ENCODE measurements at regions not wholly inside any gene's neighbourhood (a gene's known extent, or its start where the extent isn't known, plus 50 kb on each side); places are given as distances from the start of the nearest gene placed in this dataset.

DNA sequence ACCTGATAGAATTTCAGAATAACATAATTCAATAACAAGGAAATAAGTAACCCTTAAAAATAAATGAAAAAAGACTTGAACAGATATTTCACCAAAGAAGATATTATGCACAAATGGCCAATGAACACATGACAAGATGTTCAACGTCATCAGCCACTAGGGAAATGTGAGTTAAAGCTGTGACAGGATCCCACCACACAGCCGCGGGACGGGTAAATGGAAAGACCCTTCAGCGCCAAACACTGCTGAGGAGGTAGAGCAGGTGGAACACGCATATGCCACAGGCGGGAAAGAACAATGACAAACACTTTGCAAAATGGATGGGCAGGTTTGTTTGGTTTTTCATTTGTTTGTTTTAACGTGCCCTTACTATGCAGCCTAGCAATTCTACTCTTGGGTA lies 86.1 kb upstream of the RNF32 start:
- TF ChIP-seq EZH2 (IDR thresholded peaks at IDR 0.05; ENCODE audit: low read depth, unreplicated experiment) (no peak), POLR2AphosphoS5 (IDR thresholded peaks at IDR 0.05; ENCODE audit: low read depth) (no peak), EZH2phosphoT487 (IDR thresholded peaks at IDR 0.05; ENCODE audit: unreplicated experiment) (no peak), JUNB (IDR thresholded peaks at IDR 0.05; ENCODE audit: unreplicated experiment) (no peak), CREB1 (CRISPR knock-in tag; IDR thresholded peaks at IDR 0.05; ENCODE audit: low read depth) (no peak), STAT1 (IDR thresholded peaks at IDR 0.05; ENCODE audit: unreplicated experiment) (no peak), ZNF331 (CRISPR knock-in tag; IDR thresholded peaks at IDR 0.05; ENCODE audit: low read depth) (no peak), NANOG (IDR thresholded peaks at IDR 0.05; ENCODE audit: borderline replicate concordance) (no peak)
- TF ChIP-seq, protein P1, sequence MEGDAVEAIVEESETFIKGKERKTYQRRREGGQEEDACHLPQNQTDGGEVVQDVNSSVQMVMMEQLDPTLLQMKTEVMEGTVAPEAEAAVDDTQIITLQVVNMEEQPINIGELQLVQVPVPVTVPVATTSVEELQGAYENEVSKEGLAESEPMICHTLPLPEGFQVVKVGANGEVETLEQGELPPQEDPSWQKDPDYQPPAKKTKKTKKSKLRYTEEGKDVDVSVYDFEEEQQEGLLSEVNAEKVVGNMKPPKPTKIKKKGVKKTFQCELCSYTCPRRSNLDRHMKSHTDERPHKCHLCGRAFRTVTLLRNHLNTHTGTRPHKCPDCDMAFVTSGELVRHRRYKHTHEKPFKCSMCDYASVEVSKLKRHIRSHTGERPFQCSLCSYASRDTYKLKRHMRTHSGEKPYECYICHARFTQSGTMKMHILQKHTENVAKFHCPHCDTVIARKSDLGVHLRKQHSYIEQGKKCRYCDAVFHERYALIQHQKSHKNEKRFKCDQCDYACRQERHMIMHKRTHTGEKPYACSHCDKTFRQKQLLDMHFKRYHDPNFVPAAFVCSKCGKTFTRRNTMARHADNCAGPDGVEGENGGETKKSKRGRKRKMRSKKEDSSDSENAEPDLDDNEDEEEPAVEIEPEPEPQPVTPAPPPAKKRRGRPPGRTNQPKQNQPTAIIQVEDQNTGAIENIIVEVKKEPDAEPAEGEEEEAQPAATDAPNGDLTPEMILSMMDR (conservative IDR thresholded peaks at IDR 0.05; ENCODE audit: low read depth in 2 of 2), result no peak
- TF ChIP-seq, protein P2, sequence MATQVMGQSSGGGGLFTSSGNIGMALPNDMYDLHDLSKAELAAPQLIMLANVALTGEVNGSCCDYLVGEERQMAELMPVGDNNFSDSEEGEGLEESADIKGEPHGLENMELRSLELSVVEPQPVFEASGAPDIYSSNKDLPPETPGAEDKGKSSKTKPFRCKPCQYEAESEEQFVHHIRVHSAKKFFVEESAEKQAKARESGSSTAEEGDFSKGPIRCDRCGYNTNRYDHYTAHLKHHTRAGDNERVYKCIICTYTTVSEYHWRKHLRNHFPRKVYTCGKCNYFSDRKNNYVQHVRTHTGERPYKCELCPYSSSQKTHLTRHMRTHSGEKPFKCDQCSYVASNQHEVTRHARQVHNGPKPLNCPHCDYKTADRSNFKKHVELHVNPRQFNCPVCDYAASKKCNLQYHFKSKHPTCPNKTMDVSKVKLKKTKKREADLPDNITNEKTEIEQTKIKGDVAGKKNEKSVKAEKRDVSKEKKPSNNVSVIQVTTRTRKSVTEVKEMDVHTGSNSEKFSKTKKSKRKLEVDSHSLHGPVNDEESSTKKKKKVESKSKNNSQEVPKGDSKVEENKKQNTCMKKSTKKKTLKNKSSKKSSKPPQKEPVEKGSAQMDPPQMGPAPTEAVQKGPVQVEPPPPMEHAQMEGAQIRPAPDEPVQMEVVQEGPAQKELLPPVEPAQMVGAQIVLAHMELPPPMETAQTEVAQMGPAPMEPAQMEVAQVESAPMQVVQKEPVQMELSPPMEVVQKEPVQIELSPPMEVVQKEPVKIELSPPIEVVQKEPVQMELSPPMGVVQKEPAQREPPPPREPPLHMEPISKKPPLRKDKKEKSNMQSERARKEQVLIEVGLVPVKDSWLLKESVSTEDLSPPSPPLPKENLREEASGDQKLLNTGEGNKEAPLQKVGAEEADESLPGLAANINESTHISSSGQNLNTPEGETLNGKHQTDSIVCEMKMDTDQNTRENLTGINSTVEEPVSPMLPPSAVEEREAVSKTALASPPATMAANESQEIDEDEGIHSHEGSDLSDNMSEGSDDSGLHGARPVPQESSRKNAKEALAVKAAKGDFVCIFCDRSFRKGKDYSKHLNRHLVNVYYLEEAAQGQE (IDR thresholded peaks at IDR 0.05; ENCODE audit: unreplicated experiment), result no peak
- TF ChIP-seq, protein P3, sequence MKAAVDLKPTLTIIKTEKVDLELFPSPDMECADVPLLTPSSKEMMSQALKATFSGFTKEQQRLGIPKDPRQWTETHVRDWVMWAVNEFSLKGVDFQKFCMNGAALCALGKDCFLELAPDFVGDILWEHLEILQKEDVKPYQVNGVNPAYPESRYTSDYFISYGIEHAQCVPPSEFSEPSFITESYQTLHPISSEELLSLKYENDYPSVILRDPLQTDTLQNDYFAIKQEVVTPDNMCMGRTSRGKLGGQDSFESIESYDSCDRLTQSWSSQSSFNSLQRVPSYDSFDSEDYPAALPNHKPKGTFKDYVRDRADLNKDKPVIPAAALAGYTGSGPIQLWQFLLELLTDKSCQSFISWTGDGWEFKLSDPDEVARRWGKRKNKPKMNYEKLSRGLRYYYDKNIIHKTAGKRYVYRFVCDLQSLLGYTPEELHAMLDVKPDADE (IDR thresholded peaks at IDR 0.05), result no peak

All from GM23338 (cell line).